DMS79 treated with DMSO at 0.1 percent for 48 hours (cell line): ENCODE measurements at regions not wholly inside any gene's neighbourhood (a gene's known extent, or its start where the extent isn't known, plus 50 kb on each side); places are given as distances from the start of the nearest gene placed in this dataset.
"Not testable (repeated sequence)": the region's sequence is repeated elsewhere in the genome, so short reads cannot be mapped to it uniquely, and the experiment has no call there.

ENCODE experiments used
- DNase-seq: peaks from one replicate; lab custom pipeline; 2025; lab: John Stamatoyannopoulos, UW

- no peak for DNase-seq
These were observed 399.7 kb upstream of the ADGRB3 start for GRCh38 chr6:68235326-68235784.

GRCh38 chr6:68233623-68234022 is 401.5 kb upstream of the ADGRB3 start:
- DNase-seq = no peak

GRCh38 chr6:68229566-68229965 is 405.5 kb upstream of the ADGRB3 start:
- no peak for DNase-seq

GRCh38 chr6:68226460-68226859 is 408.6 kb upstream of the ADGRB3 start:
- no peak for DNase-seq

GRCh38 chr6:68225729-68226128 is 409.4 kb upstream of the ADGRB3 start:
- no peak for DNase-seq

GRCh38 chr6:68211242-68211795 is 423.8 kb upstream of the ADGRB3 start:
- DNase-seq = no peak

DNA sequence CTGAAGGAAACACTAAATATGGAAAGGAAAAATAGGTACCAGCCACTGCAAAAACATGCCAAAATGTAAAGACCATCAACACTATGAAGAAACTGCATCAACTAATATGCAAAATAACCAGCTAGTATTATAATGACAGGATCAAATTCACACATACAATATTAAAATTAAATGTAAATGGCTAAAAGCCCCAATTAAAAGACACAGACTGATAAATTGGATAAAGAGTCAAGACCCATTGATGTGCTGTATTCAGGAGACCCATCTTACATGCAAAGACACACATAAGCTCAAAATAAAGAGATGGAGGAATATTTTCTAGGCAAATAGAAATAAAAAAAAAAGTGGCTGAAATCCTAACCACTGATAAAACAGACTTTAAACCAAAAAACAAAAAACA is 427.5 kb upstream of the ADGRB3 start:
- DNase-seq = not testable (repeated sequence)

DNA sequence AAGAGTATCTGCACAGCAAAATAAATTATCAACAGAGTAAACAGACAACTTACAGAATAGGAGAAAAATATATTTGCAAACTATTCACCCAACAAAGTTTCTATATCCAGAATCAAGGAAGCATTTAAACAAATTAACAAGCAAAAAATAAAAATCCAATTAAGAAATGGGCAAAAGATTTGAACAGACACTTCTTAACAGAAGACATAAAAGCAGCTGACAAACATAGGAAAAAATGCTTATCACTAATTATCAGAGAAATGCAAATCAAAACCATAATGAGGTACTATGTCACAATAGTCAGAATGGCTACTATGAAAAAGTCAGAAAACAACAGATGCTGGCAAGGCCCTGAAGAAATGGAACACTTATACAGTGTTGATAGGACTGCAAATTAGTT is 434.2 kb upstream of the ADGRB3 start:
- DNase-seq = no peak

GRCh38 chr6:68197356-68197755 is 437.7 kb upstream of the ADGRB3 start:
- DNase-seq = no peak

DNA sequence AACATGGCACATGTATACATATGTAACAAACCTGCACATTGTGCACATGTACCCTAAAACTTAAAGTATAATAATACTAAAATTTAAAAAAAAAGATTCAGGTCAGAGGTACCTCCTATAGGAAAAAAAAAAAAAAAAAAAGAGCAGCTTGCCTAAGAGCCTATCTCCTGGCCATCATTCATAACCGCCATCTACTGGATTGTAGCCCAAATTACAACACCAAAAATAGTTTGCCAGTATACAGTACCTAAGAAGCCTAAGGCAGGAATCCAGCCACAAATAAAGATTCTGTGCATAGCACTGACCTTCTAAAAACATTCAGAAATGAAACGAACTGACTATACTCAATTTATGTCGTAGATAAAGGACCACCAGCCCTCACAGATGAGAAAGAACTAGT is 438.4 kb upstream of the ADGRB3 start:
- no peak for DNase-seq

- not testable (repeated sequence) for DNase-seq
These were observed 439.3 kb upstream of the ADGRB3 start for GRCh38 chr6:68195753-68196152.

GRCh38 chr6:68194846-68195478 is 440.1 kb upstream of the ADGRB3 start:
- DNase-seq = no peak

- DNase-seq = no peak
These were observed 442.1 kb upstream of the ADGRB3 start for GRCh38 chr6:68192988-68193387.

- DNase-seq = no peak
These were observed 445.8 kb upstream of the ADGRB3 start for GRCh38 chr6:68189217-68189815.

GRCh38 chr6:68186870-68187269 is 448.2 kb upstream of the ADGRB3 start:
- no peak for DNase-seq

DNA sequence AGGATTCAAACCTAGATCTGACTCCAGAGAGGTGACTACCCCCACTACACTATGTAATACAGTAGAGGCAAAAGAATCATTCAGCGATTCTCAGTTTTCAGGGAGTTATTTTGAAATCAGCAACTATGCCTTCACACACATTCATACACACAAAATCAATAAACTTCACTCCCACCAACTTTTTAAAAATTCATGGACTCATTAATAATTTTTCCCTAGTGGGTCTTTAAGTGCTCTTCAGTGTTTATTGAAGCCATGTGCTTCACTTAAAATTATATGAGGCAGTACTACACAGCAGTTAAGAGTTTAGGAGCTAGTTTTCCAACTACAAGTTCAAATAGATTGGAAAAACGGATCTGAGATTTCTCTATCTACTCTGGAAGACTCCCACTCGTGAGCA is 452.7 kb upstream of the ADGRB3 start:
- no peak for DNase-seq

DNA sequence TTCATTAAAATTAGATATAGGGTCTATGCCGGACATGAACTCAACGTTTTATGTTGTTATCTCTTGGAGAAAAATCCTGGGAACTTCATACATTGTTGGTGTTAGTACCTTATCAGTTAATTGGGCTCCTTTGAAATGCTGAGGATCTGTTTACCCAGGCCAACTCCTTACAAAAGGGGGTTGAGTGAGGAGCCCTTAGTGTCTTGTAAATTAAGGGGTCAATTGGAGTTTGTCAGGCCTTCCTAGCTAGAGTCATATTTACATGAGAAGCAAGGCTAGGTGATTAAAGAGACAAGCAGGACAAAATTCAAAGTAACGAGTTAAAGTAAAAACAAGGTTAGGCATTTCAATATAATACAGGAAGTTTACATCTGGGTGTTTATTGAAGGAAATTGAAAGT is 454.1 kb upstream of the ADGRB3 start:
- not testable (repeated sequence) for DNase-seq

GRCh38 chr6:68173616-68174015 is 461.5 kb upstream of the ADGRB3 start:
- DNase-seq = no peak

- DNase-seq = no peak
These were observed 465.2 kb upstream of the ADGRB3 start for GRCh38 chr6:68169922-68170321.

- DNase-seq = no peak
These were observed 467.5 kb upstream of the ADGRB3 start for GRCh38 chr6:68167604-68168003.

DNA sequence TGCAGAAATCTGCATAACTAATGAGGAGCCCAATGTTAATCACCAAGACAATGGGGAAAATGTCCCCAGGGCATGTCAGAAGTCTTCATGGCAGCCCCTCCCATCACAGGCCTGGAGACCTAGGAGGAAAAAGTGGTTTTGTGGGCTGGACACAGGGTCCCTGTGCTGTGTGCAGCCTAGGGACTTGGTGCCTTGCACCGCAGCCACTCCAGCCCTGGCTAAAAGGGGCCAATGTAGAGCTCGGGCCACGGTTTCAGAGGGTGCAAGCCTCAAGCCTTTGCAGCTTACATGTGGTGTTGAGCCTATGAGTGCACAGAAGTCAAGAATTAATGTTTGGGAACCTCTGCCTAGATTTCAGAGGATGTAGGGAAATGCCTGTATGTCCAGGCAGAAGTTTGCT is 474.3 kb upstream of the ADGRB3 start:
- not testable (repeated sequence) for DNase-seq

DNA sequence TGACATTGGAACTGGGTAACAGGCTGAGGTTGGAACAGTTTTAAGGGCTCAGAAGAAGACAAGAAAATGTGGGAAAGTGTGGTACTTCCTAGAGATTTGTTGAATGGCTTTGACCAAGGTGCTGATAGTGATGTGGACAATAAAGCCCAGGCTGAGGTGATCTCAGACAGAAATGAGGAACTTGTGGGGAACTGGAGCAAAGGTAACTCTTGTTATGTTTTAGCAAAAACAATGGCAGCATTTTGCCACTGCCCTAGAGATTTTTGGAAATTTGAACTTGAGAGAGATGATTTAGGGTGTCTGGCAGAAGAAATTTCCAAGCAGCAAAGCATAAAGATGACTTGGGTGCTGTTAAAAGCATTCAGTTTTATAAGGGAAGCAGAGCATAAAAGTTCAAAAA is 474.7 kb upstream of the ADGRB3 start:
- DNase-seq = no peak

GRCh38 chr6:68159433-68159832 is 475.6 kb upstream of the ADGRB3 start:
- DNase-seq = no peak

DNA sequence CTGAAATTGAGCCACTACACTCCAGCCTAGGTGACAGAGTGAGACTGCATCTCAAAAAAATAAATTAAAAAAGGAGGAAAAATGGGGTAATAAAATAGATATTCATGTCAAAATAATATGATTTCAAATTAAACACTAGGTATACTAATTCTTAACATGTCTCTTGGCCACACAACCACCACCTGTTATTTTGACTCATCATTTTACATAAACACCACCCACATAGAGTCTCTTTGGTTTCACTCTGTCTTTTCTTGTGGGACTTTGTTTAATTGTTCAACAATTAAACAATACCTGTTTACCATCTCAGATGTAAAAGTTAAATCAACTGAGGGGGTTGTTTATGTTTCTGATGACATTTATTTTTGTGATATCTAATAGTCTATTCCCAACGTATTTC is 476.8 kb upstream of the ADGRB3 start:
- no peak for DNase-seq
